Right lobe of liver (tissue), 4 donors: ENCODE measurements at regions not wholly inside any gene's neighbourhood (a gene's known extent, or its start where the extent isn't known, plus 50 kb on each side); places are given as distances from the start of the nearest gene placed in this dataset.

Source experiments
- POLR2A ChIP-seq: fragments of 450-650 bp; IDR thresholded peaks from one replicate; pipeline ENCODE4 v1.6.1; 2017; ENCODE audit warnings: antibody characterized with exemption, mild to moderate bottlenecking
- TF ChIP-seq, protein P1 (sequence below), 4 donors: fragments of 200-600 bp in 3 of 4; fragments of 450-650 bp in 1 of 4; IDR thresholded peaks; one replicate each; pipeline versions ENCODE4 v1.5.1 to v1.8.0; 2016 to 2022; ENCODE audit warnings: antibody characterized with exemption in 4 of 4, mild to moderate bottlenecking in 2 of 4
- donor health status: DM: no; HTN: no; CAD: no.
- donor health status: DM: no; HTN: no; CAD: no.
- donor health status: DM: no; HTN: yes; CAD: no.

DNA sequence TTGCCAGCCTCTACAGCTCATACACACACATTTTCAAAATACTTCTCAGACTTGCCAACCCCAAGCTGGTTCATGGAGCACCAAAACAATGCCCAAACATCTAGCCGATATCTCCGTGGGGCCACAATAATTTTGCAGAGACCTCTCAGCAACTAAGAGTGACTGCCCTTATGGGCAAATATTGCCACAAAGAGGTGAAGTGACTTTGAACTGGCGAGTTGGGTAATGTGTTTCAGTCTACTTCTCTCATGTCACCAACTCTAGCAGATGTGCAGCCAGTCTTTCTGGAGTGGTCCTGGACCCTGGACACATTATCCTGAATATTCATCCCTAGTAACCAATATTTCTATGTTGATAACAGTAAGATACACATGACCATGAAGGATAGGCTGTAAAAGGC is 290.3 kb downstream of the EMP1 start:
- TF ChIP-seq, protein P1, sequence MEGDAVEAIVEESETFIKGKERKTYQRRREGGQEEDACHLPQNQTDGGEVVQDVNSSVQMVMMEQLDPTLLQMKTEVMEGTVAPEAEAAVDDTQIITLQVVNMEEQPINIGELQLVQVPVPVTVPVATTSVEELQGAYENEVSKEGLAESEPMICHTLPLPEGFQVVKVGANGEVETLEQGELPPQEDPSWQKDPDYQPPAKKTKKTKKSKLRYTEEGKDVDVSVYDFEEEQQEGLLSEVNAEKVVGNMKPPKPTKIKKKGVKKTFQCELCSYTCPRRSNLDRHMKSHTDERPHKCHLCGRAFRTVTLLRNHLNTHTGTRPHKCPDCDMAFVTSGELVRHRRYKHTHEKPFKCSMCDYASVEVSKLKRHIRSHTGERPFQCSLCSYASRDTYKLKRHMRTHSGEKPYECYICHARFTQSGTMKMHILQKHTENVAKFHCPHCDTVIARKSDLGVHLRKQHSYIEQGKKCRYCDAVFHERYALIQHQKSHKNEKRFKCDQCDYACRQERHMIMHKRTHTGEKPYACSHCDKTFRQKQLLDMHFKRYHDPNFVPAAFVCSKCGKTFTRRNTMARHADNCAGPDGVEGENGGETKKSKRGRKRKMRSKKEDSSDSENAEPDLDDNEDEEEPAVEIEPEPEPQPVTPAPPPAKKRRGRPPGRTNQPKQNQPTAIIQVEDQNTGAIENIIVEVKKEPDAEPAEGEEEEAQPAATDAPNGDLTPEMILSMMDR (IDR thresholded peaks at IDR 0.05): no peak
- TF ChIP-seq POLR2A: no peak
